NCI-H1694 (cell line): ENCODE measurements at regions not wholly inside any gene's neighbourhood (a gene's known extent, or its start where the extent isn't known, plus 50 kb on each side); places are given as distances from the start of the nearest gene placed in this dataset.
"Not testable (repeated sequence)": the region's sequence is repeated elsewhere in the genome, so short reads cannot be mapped to it uniquely, and the experiment has no call there.

ENCODE experiments used
- DNase-seq: peaks from one replicate; lab custom pipeline; 2025; lab: John Stamatoyannopoulos, UW

- DNase-seq = no peak
Measured at GRCh38 chr9:28471261-28471660, 898.0 kb upstream of the C9orf72 start.

DNA sequence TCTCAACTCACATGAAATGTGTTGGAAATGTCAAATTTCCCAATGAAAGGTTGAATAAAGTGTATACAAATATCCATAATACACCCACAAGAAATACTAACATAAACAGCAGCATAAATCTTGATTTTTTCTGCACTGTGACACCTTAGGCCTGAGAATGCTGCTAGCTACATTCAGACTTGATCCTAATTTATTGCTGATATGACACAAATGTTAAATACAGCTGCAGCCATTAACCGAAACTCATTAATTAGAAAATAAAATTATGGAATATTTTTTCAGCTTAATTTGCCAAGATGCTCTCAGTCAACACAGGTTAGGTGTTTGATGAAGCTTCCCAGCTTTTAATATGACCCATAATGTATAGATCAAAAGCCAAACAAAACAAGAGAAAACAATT, 914.3 kb upstream of the C9orf72 start:
- DNase-seq = no peak

DNA sequence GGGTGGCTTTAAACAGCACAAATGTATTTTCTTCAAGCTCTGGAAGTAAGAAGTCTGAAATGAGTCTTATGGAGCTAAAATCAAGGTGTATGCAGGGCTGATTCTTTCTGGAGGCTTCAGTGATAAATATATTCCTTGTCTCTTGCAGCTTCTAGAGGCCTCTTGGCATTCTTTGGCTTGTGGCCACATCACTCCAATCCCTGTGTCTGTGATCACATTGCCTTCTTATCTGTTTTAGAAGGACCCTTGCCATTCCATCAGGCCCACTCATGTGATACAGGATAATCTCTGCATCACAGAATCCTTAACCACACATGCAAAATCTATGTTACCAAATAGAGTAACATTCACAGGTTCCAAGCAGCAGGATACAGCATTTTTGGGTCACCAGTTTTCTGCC, 917.8 kb upstream of the C9orf72 start:
- no peak for DNase-seq

DNA sequence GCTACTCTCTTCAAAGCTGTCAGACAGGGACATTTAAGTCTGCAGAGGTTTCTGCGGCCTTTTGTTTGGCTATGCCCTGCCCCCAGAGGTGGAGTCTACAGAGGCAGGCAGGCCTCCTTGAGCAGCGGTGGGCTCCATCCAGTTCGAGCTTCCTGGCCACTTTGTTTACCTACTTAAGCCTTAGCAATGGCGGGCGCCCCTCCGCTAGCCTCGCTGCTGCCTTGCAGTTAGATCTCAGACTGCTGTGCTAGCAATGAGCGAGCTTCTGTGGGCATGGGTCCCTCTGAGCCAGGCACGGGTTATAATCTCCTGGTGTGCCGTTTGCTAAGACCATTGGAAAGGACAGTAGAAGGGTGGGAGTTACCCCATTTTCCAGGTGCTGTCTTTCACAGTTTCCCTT, 924.9 kb upstream of the C9orf72 start:
- DNase-seq = not testable (repeated sequence)

DNA sequence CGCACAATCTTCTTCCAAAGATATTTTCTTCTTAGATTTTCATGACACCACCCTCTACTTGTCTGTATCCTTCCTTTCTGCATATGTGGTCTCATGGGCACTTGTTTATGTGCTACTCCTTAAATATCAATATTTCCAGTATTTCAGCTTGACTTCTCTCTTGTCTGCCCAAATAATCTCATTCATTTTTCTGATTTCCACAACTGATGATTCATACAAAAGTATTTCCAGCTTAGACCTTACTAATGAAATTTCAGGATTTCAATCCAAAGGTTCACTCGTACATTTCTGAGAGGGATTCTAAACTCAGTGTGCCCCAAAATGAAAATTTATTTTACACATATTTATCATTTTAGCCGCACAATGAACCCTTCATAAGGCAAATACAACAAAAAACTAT, 928.9 kb upstream of the C9orf72 start:
- DNase-seq = no peak

GRCh38 chr9:28502741-28503140, 929.5 kb upstream of the C9orf72 start:
- no peak for DNase-seq

DNA sequence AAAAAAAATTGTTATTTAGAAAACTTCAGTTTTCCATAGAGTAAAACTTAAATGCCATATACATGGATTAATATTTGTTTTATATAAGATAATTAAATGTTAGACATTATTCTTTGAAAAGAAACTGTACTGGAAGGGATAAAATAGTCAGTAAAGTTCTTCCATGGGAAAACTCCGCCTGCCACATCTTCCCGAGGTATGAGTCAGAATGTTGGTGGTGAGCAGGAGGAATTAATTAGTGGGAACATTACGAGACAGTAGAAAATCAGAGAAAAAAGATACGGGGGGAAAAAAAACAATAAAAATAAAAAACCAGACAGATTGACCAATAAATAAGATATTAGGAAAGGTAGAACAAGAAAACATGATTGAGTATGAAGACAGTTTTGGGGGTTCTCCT, 930.3 kb upstream of the C9orf72 start:
- DNase-seq = no peak

DNA sequence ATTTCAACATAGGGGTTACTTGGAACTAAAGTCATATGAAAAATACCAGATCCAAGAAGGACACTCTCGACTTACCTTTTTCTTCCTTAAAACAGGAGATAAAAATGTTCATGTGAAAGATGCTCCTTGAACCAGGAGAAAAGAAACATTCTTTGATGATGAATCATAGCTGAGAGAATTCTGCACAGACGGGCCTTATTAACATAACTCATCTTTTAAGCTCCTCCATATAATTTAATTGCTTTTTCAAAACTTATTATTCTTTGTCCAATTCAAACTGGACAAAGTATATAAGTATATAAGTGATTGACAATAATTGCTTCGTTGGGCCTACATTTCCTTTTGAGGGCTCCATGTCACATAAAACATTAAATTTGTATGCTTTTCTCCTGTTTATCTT, 945.2 kb upstream of the C9orf72 start:
- DNase-seq = no peak

- DNase-seq = not testable (repeated sequence)
Measured at GRCh38 chr9:28524309-28524708, 951.0 kb upstream of the C9orf72 start.

- DNase-seq = no peak
Measured at GRCh38 chr9:28528049-28528448, 954.8 kb upstream of the C9orf72 start.

DNA sequence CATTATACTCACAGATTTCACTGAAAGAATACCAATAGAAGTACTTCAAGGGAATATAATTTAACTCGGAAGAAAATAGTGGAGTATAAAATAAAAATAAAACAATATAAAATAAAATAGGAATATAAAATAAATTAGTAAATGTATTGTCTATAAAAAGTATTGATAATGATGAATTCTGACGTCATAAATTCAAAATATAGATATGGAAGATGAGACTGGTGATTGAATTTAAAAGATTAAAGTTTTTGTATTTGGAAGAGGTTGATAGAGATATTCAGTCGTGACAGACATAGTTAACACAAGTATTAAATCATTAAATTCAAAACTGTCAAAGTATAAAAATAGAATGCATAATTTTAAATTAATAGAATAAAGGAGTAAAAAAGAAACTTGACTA, 964.9 kb upstream of the C9orf72 start:
- no peak for DNase-seq

DNA sequence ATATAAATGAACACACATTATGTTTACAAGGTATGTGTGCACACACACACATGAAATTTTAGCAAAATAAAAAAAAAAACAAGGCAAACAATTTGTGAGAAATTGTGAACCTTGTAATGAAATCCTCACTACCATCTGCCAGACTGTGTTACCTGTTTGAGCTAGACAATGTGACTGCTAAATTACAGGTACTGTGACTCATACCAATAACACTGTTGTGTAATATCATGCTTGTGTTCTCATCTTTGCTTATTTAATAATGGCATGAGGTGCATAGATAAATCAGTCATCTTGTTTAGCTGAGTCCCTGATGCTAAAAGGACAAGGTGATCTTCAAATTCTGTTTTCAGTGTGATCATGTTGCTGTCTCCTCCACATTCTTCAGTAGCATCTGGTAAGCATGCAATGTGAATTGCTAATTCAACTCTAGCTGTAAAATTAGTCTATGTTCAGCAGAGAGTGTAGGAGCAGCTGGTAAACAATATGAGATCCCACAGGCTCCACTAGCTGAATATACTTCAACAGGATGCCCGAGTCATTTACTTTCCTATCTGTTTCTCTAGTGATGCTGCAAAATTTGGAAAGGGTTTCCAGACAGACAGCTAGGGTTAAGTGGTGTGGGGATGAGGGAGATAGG, 966.3 kb upstream of the C9orf72 start:
- peak; percentile 33 for DNase-seq

DNA sequence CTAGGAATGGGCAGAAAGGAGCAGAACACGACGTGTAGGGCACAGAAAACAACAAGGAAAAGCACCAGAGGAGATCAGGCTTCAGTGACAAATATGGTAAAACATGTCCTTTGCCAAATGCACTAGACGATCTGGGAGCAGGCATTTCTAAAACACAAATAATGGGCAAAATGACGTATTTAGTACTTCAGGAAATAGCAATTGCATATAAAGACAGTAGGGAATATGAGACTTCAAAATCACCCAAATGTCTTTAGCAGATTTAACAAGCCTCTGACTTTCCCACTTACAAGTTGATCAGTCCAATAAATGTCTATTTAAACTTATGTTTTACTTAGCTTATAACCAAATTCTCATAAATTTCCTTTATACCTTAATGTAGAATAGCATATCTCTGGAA, 969.6 kb upstream of the C9orf72 start:
- DNase-seq = no peak

DNA sequence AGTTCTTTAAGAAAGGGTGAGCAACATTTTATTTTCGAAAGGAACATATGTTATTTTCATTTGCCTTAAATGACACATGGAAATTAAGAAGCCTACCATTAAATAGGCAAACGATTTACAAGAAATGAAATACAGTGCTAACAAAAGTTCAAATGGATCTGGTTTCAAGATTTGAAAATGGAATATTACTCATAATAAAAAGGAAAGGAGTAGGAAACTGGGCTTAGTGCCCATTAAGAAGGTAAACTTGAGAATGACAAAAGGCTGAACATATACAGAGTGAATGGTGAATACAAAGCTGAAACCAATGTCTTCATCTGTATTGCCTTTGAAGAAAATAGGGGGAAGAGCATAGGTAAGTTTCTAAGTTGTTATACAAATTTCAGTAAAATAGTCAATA, 974.2 kb upstream of the C9orf72 start:
- DNase-seq = no peak

DNA sequence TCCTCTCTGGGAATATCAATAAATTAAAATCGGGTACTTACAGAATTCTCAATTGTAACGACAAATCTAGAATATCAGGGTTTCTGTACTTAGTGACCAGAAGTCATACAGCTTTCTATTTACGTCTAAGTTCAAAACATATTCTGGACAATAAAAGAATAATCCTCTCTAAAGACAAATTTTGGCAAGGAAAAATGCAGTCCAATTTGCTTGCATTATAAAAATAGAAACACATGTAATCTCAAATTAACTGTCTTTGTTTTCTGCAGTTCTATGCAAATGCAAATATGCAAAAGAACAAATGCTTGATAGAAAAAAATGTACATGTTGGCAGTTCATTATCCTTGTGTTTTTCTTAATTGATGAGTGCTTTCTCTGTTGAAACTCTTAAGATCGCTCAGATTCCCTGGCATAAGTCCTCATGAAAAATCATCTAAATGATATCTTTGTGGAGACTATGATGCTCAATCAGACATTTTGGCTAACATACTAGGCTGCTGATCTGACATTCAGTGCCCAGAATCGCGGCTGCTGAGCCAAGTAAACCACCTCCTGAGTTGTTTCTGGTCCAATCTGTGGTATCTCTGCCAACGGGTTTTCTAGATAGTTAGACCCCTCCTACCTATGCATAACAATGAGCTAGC, 990.1 kb upstream of the C9orf72 start:
- no peak for DNase-seq

DNA sequence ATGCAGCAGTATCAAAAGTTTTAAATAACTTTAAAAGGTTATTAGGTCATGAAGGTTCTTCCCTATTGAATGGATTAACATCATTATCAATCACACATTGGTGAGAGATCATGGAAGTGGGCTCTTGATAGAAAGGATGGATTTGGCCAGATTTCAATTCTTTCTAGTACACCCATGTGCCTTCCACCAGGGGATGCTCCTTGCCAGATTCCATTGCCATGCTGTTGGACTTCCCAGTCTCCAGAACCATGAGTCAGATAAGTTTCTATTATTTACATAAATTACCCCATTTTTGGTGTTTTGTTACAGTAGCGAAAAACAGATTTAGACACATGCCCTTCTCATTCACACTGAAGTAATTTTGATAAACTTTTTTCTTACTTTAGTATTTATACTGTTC, 1010.6 kb upstream of the C9orf72 start:
- DNase-seq = no peak

DNA sequence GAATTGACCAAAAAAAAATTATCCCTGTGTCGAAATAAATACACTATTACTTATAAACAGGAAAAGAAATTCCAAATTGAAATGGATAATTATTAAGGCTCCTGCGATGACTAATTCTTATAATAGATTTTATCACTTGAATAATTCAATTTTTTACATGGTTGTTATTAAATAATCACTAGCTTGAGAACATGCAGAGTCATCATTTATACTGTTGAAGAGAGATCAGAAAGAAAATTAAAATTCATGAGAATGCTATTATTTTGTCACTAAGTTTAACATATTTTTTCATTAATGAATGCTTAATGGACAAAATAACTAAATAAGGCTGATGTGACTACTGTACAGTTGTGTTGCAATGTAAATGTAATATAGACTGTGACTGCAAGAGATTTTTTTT, 1011.3 kb upstream of the C9orf72 start:
- no peak for DNase-seq

GRCh38 chr9:28587052-28587451, 1013.8 kb upstream of the C9orf72 start:
- no peak for DNase-seq

GRCh38 chr9:28598408-28598807, 1025.1 kb upstream of the C9orf72 start:
- DNase-seq = peak; percentile 50

DNA sequence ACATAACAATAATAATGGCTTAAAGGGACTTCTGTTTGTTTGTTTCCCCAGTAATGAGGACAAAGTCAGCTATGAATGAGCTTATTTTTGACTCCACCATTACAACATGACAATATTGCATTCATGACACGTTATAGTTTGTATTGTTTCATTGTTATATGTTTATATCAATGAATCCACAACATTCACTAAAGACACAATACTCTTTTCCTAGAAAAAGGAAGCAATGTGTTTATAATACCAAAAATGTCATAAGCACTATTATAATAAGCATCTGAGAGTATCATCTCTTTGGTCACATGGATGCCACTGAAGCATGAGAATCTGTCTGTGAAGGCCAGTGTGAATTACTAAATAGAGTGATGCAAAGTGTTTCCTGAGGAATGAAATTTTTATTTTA, 1026.9 kb upstream of the C9orf72 start:
- DNase-seq = no peak

DNA sequence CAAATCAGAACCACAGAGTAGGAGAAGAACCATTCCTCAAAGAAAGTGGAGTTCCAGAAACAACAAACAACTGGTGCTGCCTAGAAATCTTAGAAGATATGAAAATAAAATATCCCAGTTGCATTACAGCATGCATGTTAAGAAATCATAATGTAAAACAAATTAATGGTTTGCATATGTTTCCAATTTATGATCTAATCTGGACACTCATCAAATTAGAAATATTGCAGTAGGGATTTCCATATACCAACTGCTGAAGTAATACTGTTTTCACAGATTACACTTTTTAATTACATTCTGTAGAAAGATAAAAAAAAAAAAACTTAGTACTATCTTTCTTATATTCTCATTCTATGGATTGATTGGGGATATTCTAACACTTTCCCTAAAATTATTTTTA, 1034.6 kb upstream of the C9orf72 start:
- DNase-seq = no peak

- no peak for DNase-seq
Measured at GRCh38 chr9:28610339-28610738, 1037.1 kb upstream of the C9orf72 start.

GRCh38 chr9:28616310-28616709, 1043.0 kb upstream of the C9orf72 start:
- DNase-seq = no peak

- no peak for DNase-seq
Measured at GRCh38 chr9:28620011-28620410, 1046.7 kb upstream of the C9orf72 start.
